ENCODE measurements at regions not wholly inside any gene's neighbourhood (a gene's known extent, or its start where the extent isn't known, plus 50 kb on each side); places are given as distances from the start of the nearest gene placed in this dataset.

- no peak for TF ChIP-seq ZBTB44 (CRISPR knock-in tag; IDR thresholded peaks at IDR 0.05)
- TF ChIP-seq RORA (CRISPR knock-in tag; IDR thresholded peaks at IDR 0.05) = no peak
- no peak for TF ChIP-seq ZNF326 (CRISPR knock-in tag; IDR thresholded peaks at IDR 0.05; ENCODE audit: borderline replicate concordance)
- no peak for TF ChIP-seq TFDP2 (CRISPR knock-in tag; IDR thresholded peaks at IDR 0.05)
- no peak for TF ChIP-seq ATF5 (CRISPR knock-in tag; IDR thresholded peaks at IDR 0.05; ENCODE audit: low read depth)
- no peak; the same call in 1 of the 2 replicates for TF ChIP-seq RXRA (CRISPR knock-in tag; IDR thresholded peaks at IDR 0.05)
- TF ChIP-seq CHD4 (IDR thresholded peaks at IDR 0.05; ENCODE audit: borderline replicate concordance, low read length) = no peak
- no peak; the same call in 1 of the 2 replicates for TF ChIP-seq KAT7 (CRISPR knock-in tag; IDR thresholded peaks at IDR 0.05; ENCODE audit: borderline replicate concordance)
- TF ChIP-seq HMG20B (CRISPR knock-in tag; conservative IDR thresholded peaks at IDR 0.05) = no peak
- no peak for TF ChIP-seq ZNF558 (CRISPR knock-in tag; IDR thresholded peaks at IDR 0.05; ENCODE audit: borderline replicate concordance)
- no peak for TF ChIP-seq KDM1A (CRISPR knock-in tag; IDR thresholded peaks at IDR 0.05)
- no peak for TF ChIP-seq PITX1 (CRISPR knock-in tag; IDR thresholded peaks at IDR 0.05)
- TF ChIP-seq SIN3A (IDR thresholded peaks at IDR 0.05; ENCODE audit: borderline replicate concordance, low read depth, low read length) = no peak
- TF ChIP-seq DRAP1 (CRISPR knock-in tag; IDR thresholded peaks at IDR 0.05) = peak; percentile 69; the same call in 1 of the 2 replicates
- TF ChIP-seq ZNF800 (CRISPR knock-in tag; IDR thresholded peaks at IDR 0.05) = no peak
- no peak for TF ChIP-seq ZFP37 (CRISPR knock-in tag; IDR thresholded peaks at IDR 0.05; ENCODE audit: borderline replicate concordance)
- TF ChIP-seq ZNF256 (CRISPR knock-in tag; conservative IDR thresholded peaks at IDR 0.05) = no peak
- TF ChIP-seq ZSCAN22 (CRISPR knock-in tag; IDR thresholded peaks at IDR 0.05) = no peak
- TF ChIP-seq CC2D1A (CRISPR knock-in tag; IDR thresholded peaks at IDR 0.05) = no peak
- TF ChIP-seq FOXJ3 (CRISPR knock-in tag; IDR thresholded peaks at IDR 0.05; ENCODE audit: borderline replicate concordance) = no peak
- TF ChIP-seq SP4 (CRISPR knock-in tag; IDR thresholded peaks at IDR 0.05) = no peak
- TF ChIP-seq PBX3 (CRISPR knock-in tag; IDR thresholded peaks at IDR 0.05; ENCODE audit: borderline replicate concordance) = no peak
- no peak for TF ChIP-seq ZNF768 (CRISPR knock-in tag; IDR thresholded peaks at IDR 0.05)
- TF ChIP-seq ZBTB38 (CRISPR knock-in tag; IDR thresholded peaks at IDR 0.05) = 0 out of 2 replicates have a peak, but pooled peaks have one; percentile 9
- no peak for TF ChIP-seq NFYC (CRISPR knock-in tag; IDR thresholded peaks at IDR 0.05)
These were observed 92.5 kb upstream of the ADGRF1 start (continued) for GRCh38 chr6:47134476-47135189.
